H9 (cell line): ENCODE measurements at regions not wholly inside any gene's neighbourhood (a gene's known extent, or its start where the extent isn't known, plus 50 kb on each side); places are given as distances from the start of the nearest gene placed in this dataset.

Source experiments
- DNase-seq: peaks from one replicate; pipeline ENCODE4 v3.0.0-alpha.2; 2017
- H2AFZ ChIP-seq: one replicate; pipeline ENCODE4 v1.6.1; 2013; ENCODE audit warnings: mild to moderate bottlenecking, low read length, control low read depth, moderate library complexity
- H2AK5ac ChIP-seq: 2 replicates; pipeline ENCODE4 v1.6.1; 2013; ENCODE audit warnings: low read length, control low read depth, mixed read lengths; ENCODE audit not compliant: insufficient read length
- H2BK120ac ChIP-seq: one replicate; pipeline ENCODE4 v1.6.1; 2013; ENCODE audit warnings: low read depth, mild to moderate bottlenecking, low read length, control low read depth, inconsistent platforms; ENCODE audit not compliant: poor library complexity, severe bottlenecking
- H2BK12ac ChIP-seq: 2 replicates; pipeline ENCODE4 v1.6.1; 2013; ENCODE audit warnings: low read length, control low read depth, mixed read lengths, low read depth; ENCODE audit not compliant: insufficient read length
- H2BK15ac ChIP-seq: 2 replicates; pipeline ENCODE4 v1.6.1; 2013; ENCODE audit warnings: low read depth, low read length, control low read depth
- H2BK20ac ChIP-seq: one replicate; pipeline ENCODE4 v1.6.1; 2013; ENCODE audit warnings: low read depth, mild to moderate bottlenecking, low read length, control low read depth, inconsistent platforms; ENCODE audit not compliant: poor library complexity, severe bottlenecking
- H2BK5ac ChIP-seq: 2 replicates; pipeline ENCODE4 v1.6.1; 2013; ENCODE audit warnings: low read length, control low read depth, mixed read lengths; ENCODE audit not compliant: insufficient read length
- H3K14ac ChIP-seq: 2 replicates; pipeline ENCODE4 v1.6.1; 2013; ENCODE audit warnings: low read length, control low read depth; ENCODE audit not compliant: insufficient read depth
- H3K18ac ChIP-seq: 2 replicates; pipeline ENCODE4 v1.6.1; 2013; ENCODE audit warnings: low read depth, mild to moderate bottlenecking, mixed read lengths, low read length, control low read depth; ENCODE audit not compliant: insufficient read length
- H3K23ac ChIP-seq: 2 replicates; pipeline ENCODE4 v1.6.1; 2013; ENCODE audit warnings: low read length, control low read depth, mixed read lengths, low read depth; ENCODE audit not compliant: insufficient read length
- H3K23me2 ChIP-seq: 2 replicates; pipeline ENCODE4 v1.6.1; 2013; ENCODE audit warnings: low read depth, mild to moderate bottlenecking, mixed read lengths, low read length, control low read depth; ENCODE audit not compliant: insufficient read length, poor library complexity, severe bottlenecking
- H3K27ac ChIP-seq: 2 replicates; pipeline ENCODE4 v1.5.1; 2013; ENCODE audit warnings: low read length, control low read depth, mixed read lengths, low read depth; ENCODE audit not compliant: insufficient read length
- H3K27me3 ChIP-seq: 2 replicates; pipeline ENCODE4 v1.6.1; 2013; ENCODE audit warnings: low read length, control low read depth, inconsistent platforms; ENCODE audit not compliant: insufficient read depth
- H3K4ac ChIP-seq: 2 replicates; pipeline ENCODE4 v1.6.1; 2013; ENCODE audit warnings: low read depth, mild to moderate bottlenecking, control low read depth, inconsistent platforms, low read length, moderate library complexity
- H3K4me1 ChIP-seq: 2 replicates; pipeline ENCODE4 v1.6.1; 2013; ENCODE audit warnings: low read length, control low read depth, inconsistent platforms; ENCODE audit not compliant: insufficient read depth
- H3K4me2 ChIP-seq: 2 replicates; pipeline ENCODE4 v1.6.1; 2013; ENCODE audit warnings: low read length, control low read depth, mixed read lengths; ENCODE audit not compliant: insufficient read length, insufficient read depth
- H3K56ac ChIP-seq: 2 replicates; pipeline ENCODE4 v1.6.1; 2013; ENCODE audit warnings: low read depth, mild to moderate bottlenecking, mixed read lengths, low read length, control low read depth; ENCODE audit not compliant: insufficient read length
- H3K79me1 ChIP-seq: 2 replicates; pipeline ENCODE4 v1.6.1; 2013; ENCODE audit warnings: low read depth, mild to moderate bottlenecking, moderate library complexity, low read length, control low read depth, inconsistent platforms; ENCODE audit not compliant: insufficient read depth, poor library complexity, severe bottlenecking
- H3K79me2 ChIP-seq: 2 replicates; pipeline ENCODE4 v1.6.1; 2013; ENCODE audit warnings: low read length, control low read depth, inconsistent platforms; ENCODE audit not compliant: insufficient read depth
- H3K9ac ChIP-seq: 2 replicates; pipeline ENCODE4 v1.6.1; 2013; ENCODE audit warnings: low read length, control low read depth, mixed read lengths; ENCODE audit not compliant: insufficient read length; ENCODE audit errors: extremely low read depth
- H3K9me3 ChIP-seq: one replicate; pipeline ENCODE4 v1.6.1; 2013; ENCODE audit warnings: low read depth, low read length, inconsistent platforms; ENCODE audit not compliant: control insufficient read depth
- H3T11ph ChIP-seq: one replicate; pipeline ENCODE4 v1.6.1; 2013; ENCODE audit warnings: mild to moderate bottlenecking, low read length, control low read depth, inconsistent platforms
- H4K20me1 ChIP-seq: one replicate; pipeline ENCODE4 v1.6.1; 2013; ENCODE audit not compliant: control insufficient read depth, insufficient read length, insufficient read depth
- H4K5ac ChIP-seq: 2 replicates; pipeline ENCODE4 v1.6.1; 2013; ENCODE audit warnings: low read depth, mild to moderate bottlenecking, mixed read lengths, low read length, control low read depth; ENCODE audit not compliant: insufficient read length
- H4K8ac ChIP-seq: replicated peaks from 2 replicates; pipeline ENCODE4 v1.6.1; 2013; ENCODE audit warnings: low read length, control low read depth, mixed read lengths, low read depth; ENCODE audit not compliant: insufficient read length
- H4K91ac ChIP-seq: 2 replicates; pipeline ENCODE4 v1.6.1; 2013; ENCODE audit warnings: low read depth, mild to moderate bottlenecking, moderate library complexity, mixed read lengths, low read length, control low read depth; ENCODE audit not compliant: insufficient read length
- H3K27ac Mint-ChIP-seq, 3 experiments: 2 replicates in 2 of 3; 3 replicates in 1 of 3; pipeline ENCODE4 v1.8.0; 2020 to 2021; ENCODE audit warnings: mixed read lengths in 3 of 3, mild to moderate bottlenecking in 1 of 3, moderate library complexity in 1 of 3
- H3K27me3 Mint-ChIP-seq: 2 replicates; pipeline ENCODE4 v1.8.0; 2021; ENCODE audit warnings: low read depth, mild to moderate bottlenecking, moderate library complexity, mixed read lengths
- H3K36me3 Mint-ChIP-seq, 3 experiments: 2 replicates in 2 of 3; 3 replicates in 1 of 3; pipeline ENCODE4 v1.8.0; 2020 to 2021; ENCODE audit warnings: low read depth in 3 of 3, mixed read lengths in 3 of 3; ENCODE audit not compliant: insufficient read depth in 1 of 3
- H3K4me1 Mint-ChIP-seq, 2 experiments: 2 replicates each; pipeline ENCODE4 v1.8.0; 2020; ENCODE audit warnings: mixed read lengths in 2 of 2
- H3K4me3 Mint-ChIP-seq, 2 experiments: 2 replicates in 1 of 2; 3 replicates in 1 of 2; pipeline ENCODE4 v1.8.0; 2020 to 2021; ENCODE audit warnings: mild to moderate bottlenecking in 2 of 2, mixed read lengths in 2 of 2, moderate library complexity in 1 of 2
- H3K9me3 Mint-ChIP-seq, 2 experiments: 2 replicates in 1 of 2; 3 replicates in 1 of 2; pipeline ENCODE4 v1.8.0; 2020; ENCODE audit warnings: mild to moderate bottlenecking in 2 of 2, mixed read lengths in 2 of 2, moderate library complexity in 1 of 2
- WGBS: extraction: QIAGEN DNeasy Blood & Tissue Kit; methylation state at CpG from one replicate; pipeline ENCODE4 v1.1.7; 2013; ENCODE audit warnings: missing lambda C conversion rate, low lambda C conversion rate, mixed read lengths; ENCODE audit not compliant: insufficient read length; ENCODE audit errors: extremely low coverage; 5-methylcytosine and 5-hydroxymethylcytosine counted together
- TF ChIP-seq, protein P1 (sequence below): fragments of 200-600 bp; sonication (generic); conservative IDR thresholded peaks from 3 replicates; pipeline ENCODE4 v1.8.0; 2021; ENCODE audit warnings: antibody characterized with exemption, mild to moderate bottlenecking

GRCh38 chr20:11098888-11099287 is 425.1 kb upstream of the JAG1 start:
- Histone ChIP-seq H3K18ac (no peak overlapping the region), H3K9ac (no peak overlapping the region), H3K27ac (no peak overlapping the region), H2AK5ac (no peak overlapping the region), H3K27me3 (no peaks in the 10 kb centered on the region), H3K14ac (no peak overlapping the region), H2BK20ac (no peak overlapping the region), H3K23me2 (no peaks in the 10 kb centered on the region), H3K4me2 (no peak overlapping the region), H3K56ac (no peak overlapping the region), H3K4me1 (0 out of 2 replicates have a peak, but pooled peaks cover 2% of the 10 kb centered on the region), H4K20me1 (no peaks in the 10 kb centered on the region), H3K79me1 (no peaks in the 10 kb centered on the region), H3K4ac (no peak overlapping the region), H3K9me3 (no peaks in the 10 kb centered on the region), H3T11ph (no peak overlapping the region), H4K8ac (no peak overlapping the region), H2BK15ac (no peak overlapping the region), H2BK120ac (no peak overlapping the region), H2BK5ac (no peak overlapping the region), H3K79me2 (no peaks in the 10 kb centered on the region), H3K23ac (no peak overlapping the region), H2BK12ac (no peak overlapping the region), H4K91ac (no peak overlapping the region), H2AFZ (no peak overlapping the region), H4K5ac (no peak overlapping the region)
- Mint-ChIP-seq H3K9me3 (no peaks in the 10 kb centered on the region; a peak in 3 of 5 replicates), H3K4me1 (peaks cover 5% of the 10 kb centered on the region in 2 experiments), H3K4me3 (no peak overlapping the region), H3K27ac (no peak overlapping the region), H3K36me3 (no peaks in the 10 kb centered on the region; a peak in 1 of 7 replicates), H3K27me3 (no peaks in the 10 kb centered on the region)
- DNase-seq: no peak
- TF ChIP-seq, protein P1, sequence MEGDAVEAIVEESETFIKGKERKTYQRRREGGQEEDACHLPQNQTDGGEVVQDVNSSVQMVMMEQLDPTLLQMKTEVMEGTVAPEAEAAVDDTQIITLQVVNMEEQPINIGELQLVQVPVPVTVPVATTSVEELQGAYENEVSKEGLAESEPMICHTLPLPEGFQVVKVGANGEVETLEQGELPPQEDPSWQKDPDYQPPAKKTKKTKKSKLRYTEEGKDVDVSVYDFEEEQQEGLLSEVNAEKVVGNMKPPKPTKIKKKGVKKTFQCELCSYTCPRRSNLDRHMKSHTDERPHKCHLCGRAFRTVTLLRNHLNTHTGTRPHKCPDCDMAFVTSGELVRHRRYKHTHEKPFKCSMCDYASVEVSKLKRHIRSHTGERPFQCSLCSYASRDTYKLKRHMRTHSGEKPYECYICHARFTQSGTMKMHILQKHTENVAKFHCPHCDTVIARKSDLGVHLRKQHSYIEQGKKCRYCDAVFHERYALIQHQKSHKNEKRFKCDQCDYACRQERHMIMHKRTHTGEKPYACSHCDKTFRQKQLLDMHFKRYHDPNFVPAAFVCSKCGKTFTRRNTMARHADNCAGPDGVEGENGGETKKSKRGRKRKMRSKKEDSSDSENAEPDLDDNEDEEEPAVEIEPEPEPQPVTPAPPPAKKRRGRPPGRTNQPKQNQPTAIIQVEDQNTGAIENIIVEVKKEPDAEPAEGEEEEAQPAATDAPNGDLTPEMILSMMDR: peak; percentile 44; the same call in 2 of the 3 replicates
- WGBS: no CpG with 5 or more reads among the region's 1 CpG
